Mucosa of descending colon (tissue), 3 donors: ENCODE measurements at regions not wholly inside any gene's neighbourhood (a gene's known extent, or its start where the extent isn't known, plus 50 kb on each side); places are given as distances from the start of the nearest gene placed in this dataset.
A peak's percentile ranks its signal among the peaks of the same experiment; 100 is the strongest.

ENCODE experiments used
- ATAC-seq: fragments of 200-7000 bp; cut with Tn5 transposase; one replicate; pipeline ENCODE4 v1.9.1; 2020; ENCODE audit warnings: mild to moderate bottlenecking, moderate library complexity
- DNase-seq, 3 donors: peaks; one replicate each; pipeline ENCODE4 v3.0.0-alpha.2; 2020
- H3K36me3 ChIP-seq: fragments of 200-600 bp; one replicate; pipeline ENCODE4 v1.8.0; 2021; ENCODE audit warnings: low read depth, mild to moderate bottlenecking
- H3K4me1 ChIP-seq: fragments of 200-600 bp; one replicate; pipeline ENCODE4 v1.8.0; 2021; ENCODE audit warnings: low read depth, mild to moderate bottlenecking
- H3K4me3 ChIP-seq: fragments of 200-600 bp; one replicate; pipeline ENCODE4 v1.8.0; 2021; ENCODE audit warnings: mild to moderate bottlenecking
- H3K9me3 ChIP-seq: fragments of 200-600 bp; one replicate; pipeline ENCODE4 v1.8.0; 2021; ENCODE audit warnings: mild to moderate bottlenecking
- intact Hi-C, 2 donors: fragments of 100-400 bp; cut with DNase I in 1 of 2; cut with micrococcal nuclease in 1 of 2; formaldehyde crosslinking; loops; one replicate each; pipeline versions ENCODE4 v1.11.0 to v1.11.1; 2022; cut with DNase I, micrococcal nuclease
- TF ChIP-seq, protein P1 (sequence below): fragments of 200-600 bp; IDR thresholded peaks from one replicate; pipeline ENCODE4 v1.8.0; 2022; ENCODE audit warnings: antibody characterized with exemption, mild to moderate bottlenecking
- donor health status: DM: no; HTN: no; CAD: no; lungs with moderate emphysema.
- donor health status: DM: no; HTN: no; CAD: no.
- donor health status: DM: no; HTN: yes; CAD: no.

DNA sequence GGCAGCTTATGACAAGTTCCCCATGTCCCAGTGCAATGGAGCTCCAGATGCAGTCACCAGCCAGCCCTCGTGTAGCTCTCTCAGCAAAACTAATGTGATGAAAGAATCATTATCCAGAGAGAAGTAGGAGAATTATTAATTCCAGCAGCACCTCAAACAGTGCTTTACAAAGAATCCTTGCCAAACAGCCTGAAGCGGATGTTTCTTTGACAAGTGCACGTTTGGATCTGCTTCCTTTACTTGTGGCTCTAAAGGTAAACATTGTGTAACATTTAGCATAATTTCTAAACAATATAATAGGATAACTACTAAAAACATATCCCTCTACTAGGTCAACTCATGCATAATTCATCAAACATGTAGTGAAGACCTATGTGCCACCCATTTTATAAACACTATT is 197.0 kb downstream of the FAM181B start:
- intact Hi-C loops, result no loop called here
- Histone ChIP-seq H3K4me3 (no peak overlapping the region), H3K9me3 (no peaks in the 10 kb centered on the region), H3K4me1 (no peaks in the 10 kb centered on the region), H3K36me3 (no peaks in the 10 kb centered on the region)
- DNase-seq, result no peak
- ATAC-seq, result no peak
- TF ChIP-seq, protein P1, sequence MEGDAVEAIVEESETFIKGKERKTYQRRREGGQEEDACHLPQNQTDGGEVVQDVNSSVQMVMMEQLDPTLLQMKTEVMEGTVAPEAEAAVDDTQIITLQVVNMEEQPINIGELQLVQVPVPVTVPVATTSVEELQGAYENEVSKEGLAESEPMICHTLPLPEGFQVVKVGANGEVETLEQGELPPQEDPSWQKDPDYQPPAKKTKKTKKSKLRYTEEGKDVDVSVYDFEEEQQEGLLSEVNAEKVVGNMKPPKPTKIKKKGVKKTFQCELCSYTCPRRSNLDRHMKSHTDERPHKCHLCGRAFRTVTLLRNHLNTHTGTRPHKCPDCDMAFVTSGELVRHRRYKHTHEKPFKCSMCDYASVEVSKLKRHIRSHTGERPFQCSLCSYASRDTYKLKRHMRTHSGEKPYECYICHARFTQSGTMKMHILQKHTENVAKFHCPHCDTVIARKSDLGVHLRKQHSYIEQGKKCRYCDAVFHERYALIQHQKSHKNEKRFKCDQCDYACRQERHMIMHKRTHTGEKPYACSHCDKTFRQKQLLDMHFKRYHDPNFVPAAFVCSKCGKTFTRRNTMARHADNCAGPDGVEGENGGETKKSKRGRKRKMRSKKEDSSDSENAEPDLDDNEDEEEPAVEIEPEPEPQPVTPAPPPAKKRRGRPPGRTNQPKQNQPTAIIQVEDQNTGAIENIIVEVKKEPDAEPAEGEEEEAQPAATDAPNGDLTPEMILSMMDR, result no peak

DNA sequence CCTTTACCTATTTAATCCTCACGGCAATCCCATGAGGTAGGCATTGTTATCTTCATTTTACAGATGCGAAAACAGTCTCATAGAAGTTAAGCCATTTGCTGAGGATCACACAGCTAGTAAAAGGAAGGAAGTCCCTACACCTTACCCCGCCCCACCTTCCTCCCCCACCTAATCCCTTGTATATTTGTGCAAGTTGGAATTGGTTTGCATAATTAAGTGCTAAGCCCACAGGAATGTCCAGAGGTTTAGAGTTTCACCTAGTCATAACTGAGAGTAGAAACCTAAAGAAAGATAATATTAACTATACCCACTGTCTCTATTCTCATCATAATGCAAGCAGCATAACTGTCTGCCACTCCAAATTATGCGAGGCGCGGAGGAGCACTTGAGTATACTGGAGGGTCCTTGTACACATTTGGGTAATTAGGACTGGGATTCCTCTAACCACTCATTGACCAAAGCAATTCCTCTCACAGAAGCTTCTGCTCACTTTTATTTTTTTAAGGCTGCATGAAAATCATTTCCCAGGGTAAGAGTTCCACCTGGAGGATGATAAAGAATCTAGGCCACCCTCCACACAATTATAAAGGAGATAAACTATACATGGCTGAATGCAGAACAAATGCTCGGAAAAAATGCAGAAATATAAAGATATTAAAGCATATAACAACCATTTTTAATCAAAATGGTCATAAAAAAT is 199.9 kb downstream of the FAM181B start:
- TF ChIP-seq, protein P1, result no peak
- no peak for DNase-seq
- H3K4me1 ChIP-seq, result no peaks in the 10 kb centered on the region
- no peaks in the 10 kb centered on the region for H3K9me3 ChIP-seq
- no peaks in the 10 kb centered on the region for H3K36me3 ChIP-seq
- intact Hi-C loops, result no loop called here
- no peak for ATAC-seq
- no peak overlapping the region for H3K4me3 ChIP-seq

DNA sequence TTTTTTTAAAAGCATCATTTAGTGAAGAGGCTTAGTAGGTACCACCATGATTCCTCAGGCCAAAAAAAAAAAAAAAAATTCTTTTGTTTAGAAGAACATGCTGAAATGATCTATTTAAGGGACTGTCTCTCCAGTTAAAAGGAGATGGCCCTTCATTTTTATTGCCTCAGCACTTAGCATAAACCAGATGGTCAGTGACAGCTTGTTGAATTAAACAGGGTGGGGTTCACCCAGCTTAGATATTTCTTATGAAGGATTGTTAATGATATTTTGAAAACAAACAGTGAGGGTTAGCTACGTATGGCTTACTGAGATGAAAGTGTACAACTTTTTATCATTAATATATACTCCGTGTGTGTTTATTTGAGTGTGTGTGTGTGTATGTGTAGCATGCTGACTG is 203.7 kb downstream of the FAM181B start:
- Histone ChIP-seq H3K4me3 (no peak overlapping the region), H3K4me1 (no peaks in the 10 kb centered on the region), H3K9me3 (no peaks in the 10 kb centered on the region), H3K36me3 (no peaks in the 10 kb centered on the region)
- peak in 1 of 3 donors; percentile 5 for DNase-seq
- intact Hi-C loops, result no loop called here
- ATAC-seq, result no peak
- TF ChIP-seq, protein P1, result no peak

DNA sequence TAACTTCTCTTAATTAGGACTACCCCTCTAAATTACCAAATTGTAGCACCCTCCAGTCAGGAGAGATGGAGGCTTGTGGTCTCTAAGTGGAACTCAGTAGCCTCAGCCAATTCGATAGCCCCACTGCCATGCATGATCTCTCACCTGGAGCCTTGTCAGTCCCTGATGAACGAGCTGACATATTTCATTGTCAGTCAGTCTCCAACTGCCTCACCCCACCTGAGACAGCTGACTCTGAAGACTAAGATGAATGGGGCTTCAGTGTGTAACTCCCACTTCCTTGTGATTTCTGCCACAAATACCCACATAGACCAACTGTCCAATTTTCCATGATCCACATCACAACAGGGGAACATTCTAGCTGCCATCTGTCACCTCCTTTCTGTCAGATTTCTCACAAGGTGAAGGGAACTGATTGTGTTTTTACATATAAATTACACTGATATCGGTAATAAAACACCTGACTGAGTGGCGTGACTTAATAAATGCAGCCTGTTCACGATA is 206.5 kb downstream of the FAM181B start:
- no peak for DNase-seq
- Histone ChIP-seq H3K4me3 (no peak overlapping the region), H3K36me3 (no peaks in the 10 kb centered on the region), H3K9me3 (no peaks in the 10 kb centered on the region), H3K4me1 (no peaks in the 10 kb centered on the region)
- intact Hi-C loops, result no loop called here
- ATAC-seq, result no peak
- TF ChIP-seq, protein P1, result no peak

DNA sequence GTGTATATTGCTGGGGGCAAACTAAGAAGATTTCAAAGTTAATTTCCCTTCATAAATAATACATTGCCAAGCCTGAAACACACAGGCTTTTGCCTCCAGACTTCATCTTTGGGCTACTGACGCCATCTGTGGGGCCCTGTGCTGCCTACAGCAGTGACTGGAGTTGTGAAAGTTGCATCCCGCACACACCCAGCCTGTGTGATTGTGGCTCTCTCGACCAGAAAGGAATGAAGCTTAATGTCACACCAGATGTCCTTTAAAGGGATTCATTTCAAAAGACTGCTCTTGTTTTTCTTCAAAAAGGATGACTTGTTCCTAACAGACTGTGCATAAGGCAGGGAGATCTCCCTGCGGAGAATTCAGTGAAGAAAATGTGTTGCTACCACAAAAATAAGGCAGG is 210.5 kb downstream of the FAM181B start:
- no peak for ATAC-seq
- intact Hi-C loops, result no loop called here
- DNase-seq, result no peak

More for the DNA sequence above, 210.5 kb downstream of the FAM181B start:
- H3K9me3 ChIP-seq, result no peaks in the 10 kb centered on the region
- H3K4me1 ChIP-seq, result no peaks in the 10 kb centered on the region
- H3K4me3 ChIP-seq, result no peak overlapping the region
- no peaks in the 10 kb centered on the region for H3K36me3 ChIP-seq
- TF ChIP-seq, protein P1, result no peak
